HG02852 (cell line): ENCODE measurements at regions not wholly inside any gene's neighbourhood (a gene's known extent, or its start where the extent isn't known, plus 50 kb on each side); places are given as distances from the start of the nearest gene placed in this dataset.

Source experiments
- ATAC-seq: cut with Tn5 transposase; IDR thresholded peaks from one replicate; pipeline ENCODE4 v1.9.1; 2021; ENCODE audit warnings: mild to moderate bottlenecking, moderate library complexity; ENCODE audit not compliant: unreplicated experiment

GRCh38 chr7:17638727-17639126, 301.6 kb downstream of the SNX13 start:
- ATAC-seq = no peak

- ATAC-seq = no peak
Observed at GRCh38 chr7:17640730-17641377, 299.4 kb downstream of the SNX13 start.

DNA sequence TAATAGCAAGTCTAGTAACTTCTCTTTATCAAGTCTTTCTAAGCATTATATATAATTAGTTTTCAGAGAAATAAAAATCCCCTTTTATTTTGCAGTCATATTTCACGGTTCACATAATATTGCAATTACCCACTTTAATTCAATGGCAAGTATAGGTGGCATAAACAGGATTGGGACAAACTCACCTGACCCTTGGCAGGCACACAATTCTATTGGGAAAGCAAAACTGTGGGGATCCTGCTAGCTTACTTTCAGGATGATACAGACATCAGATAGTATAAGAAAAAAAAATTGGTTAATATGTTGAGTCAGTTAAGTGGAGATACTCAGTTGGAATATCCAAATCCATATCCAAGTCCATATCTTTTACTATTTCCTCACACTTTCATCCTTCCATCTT, 294.8 kb downstream of the SNX13 start:
- ATAC-seq = no peak

- no peak for ATAC-seq
Observed at GRCh38 chr7:17646253-17646956, 293.9 kb downstream of the SNX13 start.

DNA sequence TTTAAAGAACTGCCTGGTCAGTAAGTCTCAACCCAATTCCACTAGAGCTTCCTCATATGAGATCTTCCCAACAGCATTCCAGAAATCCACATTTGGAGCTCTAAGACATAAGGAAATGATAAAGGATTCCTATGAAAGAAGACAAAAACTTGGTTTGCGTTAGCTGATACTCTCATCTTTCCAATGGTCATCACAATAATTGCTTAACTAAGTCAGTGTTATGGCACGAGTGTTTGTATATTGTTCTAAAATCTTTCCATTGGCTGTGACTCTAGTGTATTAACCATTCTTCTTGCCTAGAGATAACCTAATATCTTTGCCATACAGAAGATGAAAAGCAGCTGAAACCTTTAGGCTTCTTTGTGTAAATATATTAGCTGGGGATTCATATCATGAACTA, 289.0 kb downstream of the SNX13 start:
- ATAC-seq = no peak

GRCh38 chr7:17651863-17652385, 288.4 kb downstream of the SNX13 start:
- no peak for ATAC-seq

GRCh38 chr7:17654940-17655339, 285.4 kb downstream of the SNX13 start:
- ATAC-seq = no peak

DNA sequence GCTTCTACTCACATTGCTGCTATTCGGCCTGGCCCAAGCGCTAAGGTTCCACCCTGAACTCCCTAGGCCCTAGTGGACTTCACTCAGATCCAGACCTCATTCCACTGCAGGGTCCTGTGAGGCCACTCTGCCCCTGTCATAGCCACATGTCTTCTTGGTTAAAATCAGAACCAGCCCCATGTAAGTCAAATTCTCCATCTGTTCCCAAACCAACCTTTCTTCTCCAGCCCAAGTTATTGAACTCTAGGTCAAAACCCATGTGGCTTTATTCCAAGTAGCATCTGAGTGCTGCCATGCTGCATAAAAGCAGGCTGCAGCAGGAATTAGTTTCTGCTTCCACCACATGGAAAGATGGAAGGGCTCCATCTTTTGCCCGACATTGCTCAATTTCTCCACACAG, 281.2 kb downstream of the SNX13 start:
- no peak for ATAC-seq

GRCh38 chr7:17660116-17660515, 280.2 kb downstream of the SNX13 start:
- no peak for ATAC-seq

- ATAC-seq = no peak
Observed at GRCh38 chr7:17661982-17662585, 278.2 kb downstream of the SNX13 start.

- ATAC-seq = no peak
Observed at GRCh38 chr7:17663061-17663675, 277.1 kb downstream of the SNX13 start.

GRCh38 chr7:17665029-17665428, 275.3 kb downstream of the SNX13 start:
- ATAC-seq = no peak

DNA sequence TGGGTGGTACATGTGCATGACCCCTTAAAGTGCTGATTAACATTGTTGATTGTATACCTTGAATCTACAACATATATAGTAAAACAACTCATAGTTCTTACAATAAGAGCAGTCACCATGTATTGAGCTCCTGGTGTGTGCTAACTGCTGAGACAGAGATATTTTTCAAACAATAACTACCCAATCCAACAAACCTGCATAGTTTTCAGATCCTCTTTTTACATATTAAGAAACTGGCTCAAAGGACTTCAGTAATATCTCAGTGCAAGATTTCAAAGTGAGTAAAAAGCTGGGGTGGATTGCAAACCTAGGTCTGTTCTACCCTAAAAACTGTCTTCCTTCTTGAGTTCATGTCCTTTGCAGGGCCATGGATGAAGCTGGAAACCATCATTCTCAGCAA, 272.2 kb downstream of the SNX13 start:
- ATAC-seq = peak; percentile 70

GRCh38 chr7:17669204-17669603, 271.1 kb downstream of the SNX13 start:
- no peak for ATAC-seq

- no peak for ATAC-seq
Observed at GRCh38 chr7:17671956-17672355, 268.3 kb downstream of the SNX13 start.

GRCh38 chr7:17672783-17673182, 267.5 kb downstream of the SNX13 start:
- ATAC-seq = no peak

- no peak for ATAC-seq
Observed at GRCh38 chr7:17674166-17674942, 265.9 kb downstream of the SNX13 start.

GRCh38 chr7:17674943-17675608, 265.2 kb downstream of the SNX13 start:
- ATAC-seq = no peak

DNA sequence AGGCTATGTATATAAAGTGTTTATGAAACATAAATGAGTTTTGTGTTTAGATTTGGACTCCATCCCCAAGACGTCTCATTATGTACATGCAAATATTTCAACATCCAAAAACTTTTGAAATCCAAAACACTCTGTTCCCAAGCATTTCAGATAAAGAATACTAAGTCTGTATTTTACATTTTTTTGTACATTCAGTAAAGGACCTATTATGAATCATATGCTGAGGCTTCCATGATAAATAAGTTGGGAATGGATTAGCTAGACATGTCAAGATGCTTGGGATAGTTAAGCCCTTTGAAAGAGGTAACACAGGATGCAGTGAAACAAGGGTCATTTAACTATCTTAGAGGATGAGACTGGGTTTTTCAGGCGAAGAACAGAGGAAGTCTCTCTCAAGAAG, 262.9 kb downstream of the SNX13 start:
- ATAC-seq = no peak

GRCh38 chr7:17678896-17679295, 261.4 kb downstream of the SNX13 start:
- no peak for ATAC-seq
